GM23338 (cell line): ENCODE measurements at regions not wholly inside any gene's neighbourhood (a gene's known extent, or its start where the extent isn't known, plus 50 kb on each side); places are given as distances from the start of the nearest gene placed in this dataset.

ENCODE experiments used
- ATAC-seq: fragments of 200-7000 bp; cut with Tn5 transposase; 3 replicates; pipeline ENCODE4 v1.9.1; 2020
- DNase-seq: peaks from one replicate; pipeline ENCODE4 v3.0.0-alpha.2; 2015; ENCODE audit warnings: low spot score
- H2AFZ ChIP-seq: fragments of 200-600 bp; sonication (generic); 2 replicates; pipeline ENCODE4 v1.8.0; 2016; ENCODE audit warnings: antibody characterized with exemption, mild to moderate bottlenecking, moderate library complexity
- H3F3A ChIP-seq: fragments of 200-600 bp; sonication (generic); replicated peaks from 2 replicates; pipeline ENCODE4 v1.8.0; 2017; ENCODE audit warnings: antibody characterized with exemption, mixed run types, low read depth
- H3K27ac ChIP-seq: fragments of 200-600 bp; sonication (generic); 2 replicates; pipeline ENCODE4 v1.6.1; 2016; ENCODE audit warnings: low read depth
- H3K27me3 ChIP-seq: fragments of 200-600 bp; sonication (generic); 2 replicates; pipeline ENCODE4 v1.8.0; 2016; ENCODE audit warnings: mild to moderate bottlenecking, mixed run types, moderate library complexity; ENCODE audit not compliant: insufficient read depth
- H3K36me3 ChIP-seq: fragments of 200-600 bp; sonication (generic); 2 replicates; pipeline ENCODE4 v1.8.0; 2016; ENCODE audit warnings: mild to moderate bottlenecking; ENCODE audit not compliant: insufficient read depth
- H3K4me1 ChIP-seq: fragments of 200-600 bp; sonication (generic); 2 replicates; pipeline ENCODE4 v1.8.0; 2016; ENCODE audit warnings: mild to moderate bottlenecking, moderate library complexity; ENCODE audit not compliant: insufficient read depth
- H3K4me2 ChIP-seq: fragments of 200-600 bp; sonication (generic); 2 replicates; pipeline ENCODE4 v1.7.1; 2017; ENCODE audit warnings: mixed run types
- H3K4me3 ChIP-seq: fragments of 200-600 bp; sonication (generic); 2 replicates; pipeline ENCODE4 v1.6.1; 2016; ENCODE audit warnings: mixed run types
- H3K79me2 ChIP-seq: fragments of 200-600 bp; sonication (generic); replicated peaks from 2 replicates; pipeline ENCODE4 v1.8.0; 2017; ENCODE audit warnings: mild to moderate bottlenecking; ENCODE audit not compliant: insufficient read depth
- H3K9me2 ChIP-seq: fragments of 200-600 bp; sonication (generic); 2 replicates; pipeline ENCODE4 v1.8.0; 2017; ENCODE audit not compliant: insufficient read depth
- H4K20me1 ChIP-seq: fragments of 200-600 bp; sonication (generic); replicated peaks from 2 replicates; pipeline ENCODE4 v1.8.0; 2017; ENCODE audit warnings: mild to moderate bottlenecking; ENCODE audit not compliant: insufficient read depth
- H3K27ac Mint-ChIP-seq: 2 replicates; pipeline ENCODE4 v1.8.0; 2020; ENCODE audit warnings: inconsistent platforms, mild to moderate bottlenecking, moderate library complexity, mixed read lengths
- H3K27me3 Mint-ChIP-seq: 3 replicates; pipeline ENCODE4 v1.8.0; 2022; ENCODE audit warnings: low read depth, mild to moderate bottlenecking, moderate library complexity, mixed read lengths, inconsistent platforms; ENCODE audit not compliant: insufficient read depth, poor library complexity
- H3K36me3 Mint-ChIP-seq: 3 replicates; pipeline ENCODE4 v1.8.0; 2021; ENCODE audit warnings: low read depth, mild to moderate bottlenecking, inconsistent platforms, moderate library complexity, mixed read lengths
- H3K4me1 Mint-ChIP-seq: 3 replicates; pipeline ENCODE4 v1.8.0; 2020; ENCODE audit warnings: mild to moderate bottlenecking, inconsistent platforms, mixed read lengths
- H3K4me3 Mint-ChIP-seq: 3 replicates; pipeline ENCODE4 v1.8.0; 2021; ENCODE audit warnings: moderate library complexity, mild to moderate bottlenecking, inconsistent platforms, mixed read lengths
- H3K9me3 Mint-ChIP-seq: 3 replicates; pipeline ENCODE4 v1.8.0; 2020; ENCODE audit warnings: moderate library complexity, mild to moderate bottlenecking, inconsistent platforms, mixed read lengths
- EZH2 ChIP-seq: fragments of 200-600 bp; sonication (generic); IDR thresholded peaks from one replicate; pipeline ENCODE4 v1.8.0; 2017; ENCODE audit warnings: antibody characterized with exemption, mild to moderate bottlenecking, low read depth; ENCODE audit not compliant: unreplicated experiment
- JUNB ChIP-seq: IDR thresholded peaks from one replicate; pipeline ENCODE4 v1.6.1; 2016; ENCODE audit warnings: antibody characterized with exemption; ENCODE audit not compliant: unreplicated experiment
- STAT1 ChIP-seq: IDR thresholded peaks from one replicate; pipeline ENCODE4 v1.6.1; 2016; ENCODE audit warnings: antibody characterized with exemption; ENCODE audit not compliant: unreplicated experiment
- TF ChIP-seq, protein P1 (sequence below): fragments of 250-450 bp; sonication (Bioruptor Pico); IDR thresholded peaks from 2 replicates; pipeline ENCODE4 v1.5.0; 2020; ENCODE audit warnings: mild to moderate bottlenecking, moderate library complexity
- TF ChIP-seq, protein P2 (sequence below), 2 experiments: fragments of 200-600 bp in 1 of 2; sonication (generic) in 1 of 2; conservative IDR thresholded peaks; 2 replicates each; pipeline versions ENCODE4 v1.5.1 to v1.6.1; 2016 to 2017; ENCODE audit warnings: antibody characterized with exemption in 2 of 2, low read depth in 2 of 2, mild to moderate bottlenecking in 2 of 2, moderate library complexity in 1 of 2

DNA sequence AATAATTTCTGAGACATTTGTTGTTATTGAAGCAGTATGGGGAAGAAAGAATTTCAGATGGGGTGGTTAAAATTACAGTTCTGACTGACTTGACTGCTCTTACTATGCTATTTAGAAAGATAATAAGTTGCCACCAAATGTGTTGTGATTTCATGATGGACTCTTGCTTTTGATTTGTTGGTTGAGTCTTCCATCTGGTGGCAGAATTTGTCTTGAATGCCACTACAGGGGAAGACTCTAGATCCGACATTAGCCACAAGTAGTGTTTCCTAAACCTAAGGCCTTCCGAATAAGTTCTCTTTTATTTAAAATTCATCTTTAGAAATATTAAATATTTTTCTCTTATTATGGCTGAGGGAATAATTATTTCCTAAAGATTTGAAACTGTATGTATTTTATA, 190.9 kb upstream of the ADGRL4 start:
- Mint-ChIP-seq H3K4me3 (no peak overlapping the region), H3K27me3 (peaks cover 3% of the 10 kb centered on the region), H3K4me1 (peaks cover 10% of the 10 kb centered on the region), H3K9me3 (no peaks in the 10 kb centered on the region), H3K27ac (no peak overlapping the region), H3K36me3 (no peaks in the 10 kb centered on the region)
- no peaks in the 10 kb centered on the region for H3K79me2 ChIP-seq
- TF ChIP-seq EZH2 = no peak
- TF ChIP-seq, protein P1, sequence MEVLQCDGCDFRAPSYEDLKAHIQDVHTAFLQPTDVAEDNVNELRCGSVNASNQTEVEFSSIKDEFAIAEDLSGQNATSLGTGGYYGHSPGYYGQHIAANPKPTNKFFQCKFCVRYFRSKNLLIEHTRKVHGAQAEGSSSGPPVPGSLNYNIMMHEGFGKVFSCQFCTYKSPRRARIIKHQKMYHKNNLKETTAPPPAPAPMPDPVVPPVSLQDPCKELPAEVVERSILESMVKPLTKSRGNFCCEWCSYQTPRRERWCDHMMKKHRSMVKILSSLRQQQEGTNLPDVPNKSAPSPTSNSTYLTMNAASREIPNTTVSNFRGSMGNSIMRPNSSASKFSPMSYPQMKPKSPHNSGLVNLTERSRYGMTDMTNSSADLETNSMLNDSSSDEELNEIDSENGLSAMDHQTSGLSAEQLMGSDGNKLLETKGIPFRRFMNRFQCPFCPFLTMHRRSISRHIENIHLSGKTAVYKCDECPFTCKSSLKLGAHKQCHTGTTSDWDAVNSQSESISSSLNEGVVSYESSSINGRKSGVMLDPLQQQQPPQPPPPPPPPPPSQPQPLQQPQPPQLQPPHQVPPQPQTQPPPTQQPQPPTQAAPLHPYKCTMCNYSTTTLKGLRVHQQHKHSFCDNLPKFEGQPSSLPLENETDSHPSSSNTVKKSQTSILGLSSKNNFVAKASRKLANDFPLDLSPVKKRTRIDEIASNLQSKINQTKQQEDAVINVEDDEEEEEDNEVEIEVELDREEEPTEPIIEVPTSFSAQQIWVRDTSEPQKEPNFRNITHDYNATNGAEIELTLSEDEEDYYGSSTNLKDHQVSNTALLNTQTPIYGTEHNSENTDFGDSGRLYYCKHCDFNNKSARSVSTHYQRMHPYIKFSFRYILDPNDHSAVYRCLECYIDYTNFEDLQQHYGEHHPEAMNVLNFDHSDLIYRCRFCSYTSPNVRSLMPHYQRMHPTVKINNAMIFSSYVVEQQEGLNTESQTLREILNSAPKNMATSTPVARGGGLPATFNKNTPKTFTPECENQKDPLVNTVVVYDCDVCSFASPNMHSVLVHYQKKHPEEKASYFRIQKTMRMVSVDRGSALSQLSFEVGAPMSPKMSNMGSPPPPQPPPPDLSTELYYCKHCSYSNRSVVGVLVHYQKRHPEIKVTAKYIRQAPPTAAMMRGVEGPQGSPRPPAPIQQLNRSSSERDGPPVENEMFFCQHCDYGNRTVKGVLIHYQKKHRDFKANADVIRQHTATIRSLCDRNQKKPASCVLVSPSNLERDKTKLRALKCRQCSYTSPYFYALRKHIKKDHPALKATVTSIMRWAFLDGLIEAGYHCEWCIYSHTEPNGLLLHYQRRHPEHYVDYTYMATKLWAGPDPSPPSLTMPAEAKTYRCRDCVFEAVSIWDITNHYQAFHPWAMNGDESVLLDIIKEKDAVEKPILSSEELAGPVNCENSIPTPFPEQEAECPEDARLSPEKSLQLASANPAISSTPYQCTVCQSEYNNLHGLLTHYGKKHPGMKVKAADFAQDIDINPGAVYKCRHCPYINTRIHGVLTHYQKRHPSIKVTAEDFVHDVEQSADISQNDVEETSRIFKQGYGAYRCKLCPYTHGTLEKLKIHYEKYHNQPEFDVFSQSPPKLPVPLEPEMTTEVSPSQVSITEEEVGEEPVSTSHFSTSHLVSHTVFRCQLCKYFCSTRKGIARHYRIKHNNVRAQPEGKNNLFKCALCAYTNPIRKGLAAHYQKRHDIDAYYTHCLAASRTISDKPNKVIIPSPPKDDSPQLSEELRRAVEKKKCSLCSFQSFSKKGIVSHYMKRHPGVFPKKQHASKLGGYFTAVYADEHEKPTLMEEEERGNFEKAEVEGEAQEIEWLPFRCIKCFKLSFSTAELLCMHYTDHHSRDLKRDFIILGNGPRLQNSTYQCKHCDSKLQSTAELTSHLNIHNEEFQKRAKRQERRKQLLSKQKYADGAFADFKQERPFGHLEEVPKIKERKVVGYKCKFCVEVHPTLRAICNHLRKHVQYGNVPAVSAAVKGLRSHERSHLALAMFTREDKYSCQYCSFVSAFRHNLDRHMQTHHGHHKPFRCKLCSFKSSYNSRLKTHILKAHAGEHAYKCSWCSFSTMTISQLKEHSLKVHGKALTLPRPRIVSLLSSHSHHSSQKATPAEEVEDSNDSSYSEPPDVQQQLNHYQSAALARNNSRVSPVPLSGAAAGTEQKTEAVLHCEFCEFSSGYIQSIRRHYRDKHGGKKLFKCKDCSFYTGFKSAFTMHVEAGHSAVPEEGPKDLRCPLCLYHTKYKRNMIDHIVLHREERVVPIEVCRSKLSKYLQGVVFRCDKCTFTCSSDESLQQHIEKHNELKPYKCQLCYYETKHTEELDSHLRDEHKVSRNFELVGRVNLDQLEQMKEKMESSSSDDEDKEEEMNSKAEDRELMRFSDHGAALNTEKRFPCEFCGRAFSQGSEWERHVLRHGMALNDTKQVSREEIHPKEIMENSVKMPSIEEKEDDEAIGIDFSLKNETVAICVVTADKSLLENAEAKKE = no peak
- no peak for TF ChIP-seq STAT1
- TF ChIP-seq, protein P2, sequence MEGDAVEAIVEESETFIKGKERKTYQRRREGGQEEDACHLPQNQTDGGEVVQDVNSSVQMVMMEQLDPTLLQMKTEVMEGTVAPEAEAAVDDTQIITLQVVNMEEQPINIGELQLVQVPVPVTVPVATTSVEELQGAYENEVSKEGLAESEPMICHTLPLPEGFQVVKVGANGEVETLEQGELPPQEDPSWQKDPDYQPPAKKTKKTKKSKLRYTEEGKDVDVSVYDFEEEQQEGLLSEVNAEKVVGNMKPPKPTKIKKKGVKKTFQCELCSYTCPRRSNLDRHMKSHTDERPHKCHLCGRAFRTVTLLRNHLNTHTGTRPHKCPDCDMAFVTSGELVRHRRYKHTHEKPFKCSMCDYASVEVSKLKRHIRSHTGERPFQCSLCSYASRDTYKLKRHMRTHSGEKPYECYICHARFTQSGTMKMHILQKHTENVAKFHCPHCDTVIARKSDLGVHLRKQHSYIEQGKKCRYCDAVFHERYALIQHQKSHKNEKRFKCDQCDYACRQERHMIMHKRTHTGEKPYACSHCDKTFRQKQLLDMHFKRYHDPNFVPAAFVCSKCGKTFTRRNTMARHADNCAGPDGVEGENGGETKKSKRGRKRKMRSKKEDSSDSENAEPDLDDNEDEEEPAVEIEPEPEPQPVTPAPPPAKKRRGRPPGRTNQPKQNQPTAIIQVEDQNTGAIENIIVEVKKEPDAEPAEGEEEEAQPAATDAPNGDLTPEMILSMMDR (conservative IDR thresholded peaks at IDR 0.05; ENCODE audit: low read depth in 2 of 2) = peak; percentile 58 to 70
- TF ChIP-seq JUNB = no peak
- H3K4me3 ChIP-seq = no peak overlapping the region
- peak; percentile 36; the same call in 2 of the 3 replicates for ATAC-seq
- H2AFZ ChIP-seq = peak overlapping the region; percentile 8; the same call in 1 of the 2 replicates
- no peak overlapping the region for H3K4me2 ChIP-seq
- H3K4me1 ChIP-seq = no peaks in the 10 kb centered on the region
- DNase-seq = peak; percentile 55
- H3K36me3 ChIP-seq = no peaks in the 10 kb centered on the region
- H3F3A ChIP-seq = no peaks in the 10 kb centered on the region
- H3K27ac ChIP-seq = no peak overlapping the region
- H4K20me1 ChIP-seq = no peaks in the 10 kb centered on the region
- no peaks in the 10 kb centered on the region for H3K27me3 ChIP-seq
- H3K9me2 ChIP-seq = no peaks in the 10 kb centered on the region
